ENCODE measurements at regions not wholly inside any gene's neighbourhood (a gene's known extent, or its start where the extent isn't known, plus 50 kb on each side); places are given as distances from the start of the nearest gene placed in this dataset.

- TF ChIP-seq CTCF (IDR thresholded peaks at IDR 0.05) = no peak
- TF ChIP-seq MAX (IDR thresholded peaks at IDR 0.05; ENCODE audit: low read depth) = no peak
- no peak for TF ChIP-seq TAF1 (IDR thresholded peaks at IDR 0.05; ENCODE audit: borderline replicate concordance, low read depth, low read length)
- TF ChIP-seq RFX5 (IDR thresholded peaks at IDR 0.05; ENCODE audit: low read length) = no peak
- TF ChIP-seq RXRA (IDR thresholded peaks at IDR 0.05; ENCODE audit: borderline replicate concordance, low read depth) = no peak
- no peak for TF ChIP-seq EZH2phosphoT487 (IDR thresholded peaks at IDR 0.05; ENCODE audit: borderline replicate concordance, low read depth)
- no peak for TF ChIP-seq JUND (IDR thresholded peaks at IDR 0.05)
- TF ChIP-seq MXI1 (IDR thresholded peaks at IDR 0.05; ENCODE audit: low read depth, low read length) = no peak
- no peak for TF ChIP-seq GATA2 (CRISPR knock-in tag; IDR thresholded peaks at IDR 0.05)
Measured at GRCh38 chr6:137734875-137735182, 132.2 kb upstream of the TNFAIP3 start.

Data from SK-N-SH (cell line).